ENCODE measurements at regions not wholly inside any gene's neighbourhood (a gene's known extent, or its start where the extent isn't known, plus 50 kb on each side); places are given as distances from the start of the nearest gene placed in this dataset.

GRCh38 chr7:47149208-47149839, 432.6 kb downstream of the TNS3 start:
- no peak for TF ChIP-seq CTCF (IDR thresholded peaks at IDR 0.05; ENCODE audit: control insufficient read depth, extremely low read depth, insufficient read depth)
- no peak overlapping the region for H3K4me3 ChIP-seq (ENCODE audit: low read depth, low read length)
- DNase-seq (ENCODE audit: low read depth) = no peak

- DNase-seq (ENCODE audit: low read depth) = no peak
Measured at GRCh38 chr7:47148536-47149207, 433.2 kb downstream of the TNS3 start.

GRCh38 chr7:47147213-47147631, 434.7 kb downstream of the TNS3 start:
- H3K4me3 ChIP-seq (ENCODE audit: low read depth, low read length) = no peak overlapping the region
- TF ChIP-seq CTCF (IDR thresholded peaks at IDR 0.05; ENCODE audit: control insufficient read depth, extremely low read depth, insufficient read depth) = no peak
- DNase-seq (ENCODE audit: low read depth) = no peak

More at GRCh38 chr7:47148536-47149207, 433.2 kb downstream of the TNS3 start:
- no peak for TF ChIP-seq CTCF (IDR thresholded peaks at IDR 0.05; ENCODE audit: control insufficient read depth, extremely low read depth, insufficient read depth)
- no peak overlapping the region for H3K4me3 ChIP-seq (ENCODE audit: low read depth, low read length)

- no peak overlapping the region for H3K4me3 ChIP-seq (ENCODE audit: low read depth, low read length)
Measured at GRCh38 chr7:47145982-47146381, 435.9 kb downstream of the TNS3 start.

GRCh38 chr7:47145186-47145725, 436.7 kb downstream of the TNS3 start:
- H3K4me3 ChIP-seq (ENCODE audit: low read depth, low read length) = no peak overlapping the region
- TF ChIP-seq CTCF (IDR thresholded peaks at IDR 0.05; ENCODE audit: control insufficient read depth, extremely low read depth, insufficient read depth) = no peak
- DNase-seq (ENCODE audit: low read depth) = no peak

More at GRCh38 chr7:47145982-47146381, 435.9 kb downstream of the TNS3 start:
- TF ChIP-seq CTCF (IDR thresholded peaks at IDR 0.05; ENCODE audit: control insufficient read depth, extremely low read depth, insufficient read depth) = no peak
- no peak for DNase-seq (ENCODE audit: low read depth)

- no peak overlapping the region for H3K4me3 ChIP-seq (ENCODE audit: low read depth, low read length)
- DNase-seq (ENCODE audit: low read depth) = no peak
- no peak for TF ChIP-seq CTCF (IDR thresholded peaks at IDR 0.05; ENCODE audit: control insufficient read depth, extremely low read depth, insufficient read depth)
Measured at GRCh38 chr7:47143339-47143738, 438.6 kb downstream of the TNS3 start.
